Calu3 (cell line): ENCODE measurements at regions not wholly inside any gene's neighbourhood (a gene's known extent, or its start where the extent isn't known, plus 50 kb on each side); places are given as distances from the start of the nearest gene placed in this dataset.

Experiments
- BruUV-seq: library from RNA; stranded (reverse); fragments of 400-500 nt; replicated peaks from 2 replicates; lab custom pipeline; 2021; lab: Mats Ljungman, UMichigan
- CTCF ChIA-PET: fragments of 300-600 bp; sonication (Branson Sonifier 250); formaldehyde crosslinking; loops from one replicate; lab custom pipeline; 2022; ENCODE audit warnings: antibody characterized with exemption; lab: Charles Lee
- DNase-seq: peaks from one replicate; pipeline ENCODE4 v3.0.0; 2022
- H3K27ac Mint-ChIP-seq: one replicate; pipeline ENCODE4 v1.8.0; 2022; ENCODE audit warnings: mixed read lengths; ENCODE audit not compliant: unreplicated experiment
- H3K27me3 Mint-ChIP-seq: one replicate; pipeline ENCODE4 v1.8.0; 2022; ENCODE audit warnings: mixed read lengths; ENCODE audit not compliant: unreplicated experiment
- H3K36me3 Mint-ChIP-seq: one replicate; pipeline ENCODE4 v1.8.0; 2022; ENCODE audit warnings: mild to moderate bottlenecking, moderate library complexity, mixed read lengths; ENCODE audit not compliant: insufficient read depth, unreplicated experiment
- H3K4me1 Mint-ChIP-seq: one replicate; pipeline ENCODE4 v1.8.0; 2022; ENCODE audit warnings: mild to moderate bottlenecking, low read depth, mixed read lengths; ENCODE audit not compliant: unreplicated experiment
- H3K4me3 Mint-ChIP-seq: one replicate; pipeline ENCODE4 v1.8.0; 2022; ENCODE audit warnings: mild to moderate bottlenecking, low read depth, moderate library complexity, mixed read lengths; ENCODE audit not compliant: unreplicated experiment
- H3K9me3 Mint-ChIP-seq: one replicate; pipeline ENCODE4 v1.8.0; 2022; ENCODE audit warnings: low read depth, mixed read lengths; ENCODE audit not compliant: unreplicated experiment
- intact Hi-C: fragments of 100-400 bp; cut with micrococcal nuclease; formaldehyde crosslinking; loops from one replicate; pipeline ENCODE4 v1.10.0; 2022; ENCODE audit not compliant: unreplicated experiment
- TF ChIP-seq, protein P1 (sequence below): fragments of 200-600 bp; IDR thresholded peaks from one replicate; pipeline ENCODE4 v1.8.0; 2022; ENCODE audit warnings: antibody characterized with exemption; ENCODE audit not compliant: unreplicated experiment

DNA sequence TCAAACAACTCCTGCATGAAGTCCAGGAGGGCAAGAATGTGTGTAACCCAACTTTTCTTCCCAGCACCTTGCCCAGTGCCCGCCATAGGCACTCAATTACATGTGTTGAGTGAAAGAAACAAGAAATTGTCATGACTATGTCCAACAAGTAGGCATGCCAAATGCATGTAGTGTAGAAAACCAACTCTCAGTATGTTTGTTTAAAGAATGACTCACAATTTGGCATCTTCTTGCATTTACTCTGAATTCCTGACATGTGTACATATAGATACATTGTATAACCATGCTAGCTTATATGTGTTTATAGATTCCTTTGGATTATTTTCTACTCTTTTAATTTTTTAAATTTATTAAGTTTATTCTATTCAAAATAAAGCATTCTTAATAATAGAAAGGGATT, 305.0 kb downstream of the EFNB2 start:
- BruUV-seq: no TSS peak
- no peak for DNase-seq
- Mint-ChIP-seq H3K36me3 (no peaks in the 10 kb centered on the region), H3K27ac (no peak overlapping the region), H3K4me3 (no peak overlapping the region), H3K27me3 (no peaks in the 10 kb centered on the region), H3K9me3 (no peaks in the 10 kb centered on the region), H3K4me1 (no peaks in the 10 kb centered on the region)
- intact Hi-C loops: no loop called here
- TF ChIP-seq, protein P1, sequence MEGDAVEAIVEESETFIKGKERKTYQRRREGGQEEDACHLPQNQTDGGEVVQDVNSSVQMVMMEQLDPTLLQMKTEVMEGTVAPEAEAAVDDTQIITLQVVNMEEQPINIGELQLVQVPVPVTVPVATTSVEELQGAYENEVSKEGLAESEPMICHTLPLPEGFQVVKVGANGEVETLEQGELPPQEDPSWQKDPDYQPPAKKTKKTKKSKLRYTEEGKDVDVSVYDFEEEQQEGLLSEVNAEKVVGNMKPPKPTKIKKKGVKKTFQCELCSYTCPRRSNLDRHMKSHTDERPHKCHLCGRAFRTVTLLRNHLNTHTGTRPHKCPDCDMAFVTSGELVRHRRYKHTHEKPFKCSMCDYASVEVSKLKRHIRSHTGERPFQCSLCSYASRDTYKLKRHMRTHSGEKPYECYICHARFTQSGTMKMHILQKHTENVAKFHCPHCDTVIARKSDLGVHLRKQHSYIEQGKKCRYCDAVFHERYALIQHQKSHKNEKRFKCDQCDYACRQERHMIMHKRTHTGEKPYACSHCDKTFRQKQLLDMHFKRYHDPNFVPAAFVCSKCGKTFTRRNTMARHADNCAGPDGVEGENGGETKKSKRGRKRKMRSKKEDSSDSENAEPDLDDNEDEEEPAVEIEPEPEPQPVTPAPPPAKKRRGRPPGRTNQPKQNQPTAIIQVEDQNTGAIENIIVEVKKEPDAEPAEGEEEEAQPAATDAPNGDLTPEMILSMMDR: no peak
- CTCF ChIA-PET: no interaction called here

DNA sequence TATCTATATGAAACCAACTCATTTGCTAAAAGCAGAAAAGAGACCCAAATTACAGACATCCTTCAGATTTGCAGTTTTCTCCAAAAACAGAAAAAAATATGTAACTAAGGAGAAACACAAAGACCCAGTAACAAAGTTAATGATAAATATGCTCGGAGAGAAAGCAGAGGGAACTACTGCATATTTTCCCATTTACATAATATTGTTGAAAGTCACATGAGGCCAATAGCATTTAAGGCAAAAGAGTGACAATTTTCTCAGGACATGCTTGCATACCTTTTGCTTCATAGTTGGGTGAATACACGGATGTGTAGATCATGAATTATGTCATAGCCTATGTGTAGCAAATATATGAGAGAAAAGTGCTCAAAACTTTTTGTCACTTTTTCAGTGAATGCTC, 310.3 kb downstream of the EFNB2 start:
- Mint-ChIP-seq H3K4me1 (no peaks in the 10 kb centered on the region), H3K27ac (no peak overlapping the region), H3K36me3 (no peaks in the 10 kb centered on the region), H3K27me3 (no peaks in the 10 kb centered on the region), H3K9me3 (no peaks in the 10 kb centered on the region), H3K4me3 (no peak overlapping the region)
- CTCF ChIA-PET: no interaction called here
- no TSS peak for BruUV-seq
- intact Hi-C loops: no loop called here
- TF ChIP-seq, protein P1: no peak
- DNase-seq: no peak

DNA sequence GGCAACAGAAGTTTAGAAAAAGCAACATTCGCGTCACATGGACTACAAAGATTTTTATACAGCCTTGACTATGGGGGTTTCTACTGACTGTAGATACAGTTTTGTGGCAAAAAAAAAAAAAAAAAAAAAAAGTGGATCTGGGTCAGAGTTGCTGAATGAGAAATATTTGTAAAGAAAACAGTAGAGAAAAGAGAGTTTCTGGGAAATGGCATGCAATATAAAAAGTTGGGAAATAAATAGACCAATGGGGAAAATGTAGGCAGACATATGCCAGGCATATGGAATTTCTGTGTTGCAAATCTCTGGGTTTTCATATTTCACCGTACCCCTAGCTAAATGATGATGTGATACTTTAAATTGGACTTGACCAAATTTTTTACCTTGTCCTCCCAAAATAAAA, 315.3 kb downstream of the EFNB2 start:
- no peaks in the 10 kb centered on the region for H3K36me3 Mint-ChIP-seq
- DNase-seq: no peak

DNA sequence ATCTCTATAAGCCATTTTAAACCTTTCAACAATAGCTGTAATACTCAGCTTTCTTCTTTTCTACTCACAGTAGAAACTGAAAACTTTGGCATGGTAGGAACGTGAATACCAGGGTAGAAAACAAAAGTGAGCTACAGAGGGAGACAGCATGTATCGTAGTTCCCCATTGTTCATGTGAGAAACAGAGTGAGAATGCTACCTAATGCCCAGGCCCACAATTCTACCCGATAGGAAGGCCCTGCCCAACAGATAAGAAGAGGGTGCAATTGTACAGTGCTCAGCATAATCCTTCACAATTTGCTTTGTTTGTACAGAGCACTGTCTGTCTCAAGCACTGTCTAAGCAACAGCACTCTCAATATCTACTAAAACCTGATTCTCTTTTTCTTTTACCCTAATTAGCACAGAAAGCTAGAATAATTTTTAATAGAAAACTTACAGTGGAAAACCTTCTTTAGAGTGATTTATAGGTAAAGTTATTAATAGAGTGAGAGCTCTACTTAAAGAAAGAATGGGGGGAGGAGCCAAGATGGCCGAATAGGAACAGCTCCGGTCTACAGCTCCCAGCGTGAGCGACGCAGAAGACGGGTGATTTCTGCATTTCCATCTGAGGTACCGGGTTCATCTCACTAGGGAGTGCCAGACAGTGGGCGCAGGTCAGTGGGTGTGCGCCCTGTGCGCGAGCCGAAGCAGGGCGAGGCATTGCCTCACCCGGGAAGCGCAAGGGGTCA, 322.3 kb downstream of the EFNB2 start:
- BruUV-seq: no TSS peak
- Mint-ChIP-seq H3K4me1 (no peaks in the 10 kb centered on the region), H3K4me3 (no peak overlapping the region), H3K36me3 (no peaks in the 10 kb centered on the region), H3K9me3 (no peaks in the 10 kb centered on the region), H3K27me3 (no peaks in the 10 kb centered on the region), H3K27ac (no peak overlapping the region)
- intact Hi-C loops: no loop called here
- CTCF ChIA-PET: no interaction called here
- no peak for DNase-seq
- TF ChIP-seq, protein P1: no peak

More for the DNA sequence above, 315.3 kb downstream of the EFNB2 start:
- BruUV-seq: no TSS peak
- H3K27me3 Mint-ChIP-seq: no peaks in the 10 kb centered on the region
- TF ChIP-seq, protein P1: no peak
- intact Hi-C loops: no loop called here
- H3K4me1 Mint-ChIP-seq: no peaks in the 10 kb centered on the region
- no peaks in the 10 kb centered on the region for H3K9me3 Mint-ChIP-seq
- H3K27ac Mint-ChIP-seq: no peak overlapping the region
- CTCF ChIA-PET: no interaction called here
- no peak overlapping the region for H3K4me3 Mint-ChIP-seq
